WTC11 (cell line): ENCODE measurements at regions not wholly inside any gene's neighbourhood (a gene's known extent, or its start where the extent isn't known, plus 50 kb on each side); places are given as distances from the start of the nearest gene placed in this dataset.

Experiments
- ATAC-seq: fragments of 200-7000 bp; cut with Tn5 transposase; 2 replicates; pipeline ENCODE4 v1.10.0; 2021; ENCODE audit warnings: mild to moderate bottlenecking, moderate library complexity
- CTCF ChIA-PET: fragments of 300-600 bp; sonication (Branson Sonifier 250); formaldehyde crosslinking; loops from one replicate; lab custom pipeline; 2021; ENCODE audit warnings: antibody characterized with exemption; lab: Charles Lee
- POLR2A ChIA-PET: fragments of 350-600 bp; sonication (Branson Sonifier 250); formaldehyde crosslinking; loops from one replicate; lab custom pipeline; 2021; ENCODE audit warnings: antibody characterized with exemption; lab: Charles Lee
- DNase-seq: peaks from one replicate; pipeline ENCODE4 v3.0.0; 2021; ENCODE audit warnings: low spot score
- H3K27ac Mint-ChIP-seq: 2 replicates; pipeline ENCODE4 v1.8.0; 2021; ENCODE audit warnings: mixed read lengths
- H3K27me3 Mint-ChIP-seq: 2 replicates; pipeline ENCODE4 v1.8.0; 2021; ENCODE audit warnings: low read depth, mild to moderate bottlenecking, moderate library complexity, mixed read lengths
- H3K36me3 Mint-ChIP-seq: 2 replicates; pipeline ENCODE4 v1.8.0; 2021; ENCODE audit warnings: mixed read lengths
- H3K4me1 Mint-ChIP-seq: 2 replicates; pipeline ENCODE4 v1.8.0; 2022; ENCODE audit warnings: mixed read lengths
- H3K4me3 Mint-ChIP-seq: 2 replicates; pipeline ENCODE4 v1.8.0; 2021; ENCODE audit warnings: mild to moderate bottlenecking, moderate library complexity, mixed read lengths
- H3K9me3 Mint-ChIP-seq: 2 replicates; pipeline ENCODE4 v1.8.0; 2021; ENCODE audit warnings: mixed read lengths
- ATF1 ChIP-seq: sonication (generic); formaldehyde crosslinking; IDR thresholded peaks from 2 replicates; pipeline ENCODE4 v1.8.1; 2023; ENCODE audit warnings: mild to moderate bottlenecking, moderate library complexity, missing genetic modification reagents
- CREM ChIP-seq: sonication (generic); formaldehyde crosslinking; IDR thresholded peaks from 2 replicates; pipeline ENCODE4 v1.8.1; 2022; ENCODE audit warnings: mild to moderate bottlenecking, missing genetic modification reagents, moderate library complexity
- EMX1 ChIP-seq: fragments of 250-450 bp; sonication (Bioruptor Pico); IDR thresholded peaks from 2 replicates; pipeline ENCODE4 v1.8.0; 2021; ENCODE audit warnings: mild to moderate bottlenecking
- JAZF1 ChIP-seq: fragments of 250-450 bp; sonication (Bioruptor Pico); IDR thresholded peaks from 2 replicates; pipeline ENCODE4 v1.9.0; 2021; ENCODE audit warnings: moderate library complexity, mild to moderate bottlenecking, inconsistent platforms
- JUN ChIP-seq: sonication (generic); formaldehyde crosslinking; IDR thresholded peaks from 2 replicates; pipeline ENCODE4 v1.8.0; 2023; ENCODE audit warnings: mild to moderate bottlenecking, missing genetic modification reagents
- MXD4 ChIP-seq: fragments of 250-450 bp; sonication (Bioruptor Pico); IDR thresholded peaks from 2 replicates; pipeline ENCODE4 v1.8.0; 2021; ENCODE audit warnings: mild to moderate bottlenecking, moderate library complexity, borderline replicate concordance
- NFATC4 ChIP-seq: fragments of 250-450 bp; sonication (Bioruptor Pico); IDR thresholded peaks from 2 replicates; pipeline ENCODE4 v1.9.0; 2021; ENCODE audit warnings: mild to moderate bottlenecking
- NR1H2 ChIP-seq: sonication (generic); formaldehyde crosslinking; IDR thresholded peaks from 2 replicates; pipeline ENCODE4 v1.9.0; 2021; ENCODE audit warnings: mild to moderate bottlenecking, moderate library complexity, missing genetic modification reagents
- NR3C1 ChIP-seq: sonication (generic); formaldehyde crosslinking; conservative IDR thresholded peaks from 2 replicates; pipeline ENCODE4 v1.8.1; 2023; ENCODE audit warnings: low read depth, mild to moderate bottlenecking, missing genetic modification reagents
- PRRX2 ChIP-seq: fragments of 250-450 bp; sonication (Bioruptor Pico); IDR thresholded peaks from 2 replicates; pipeline ENCODE4 v1.8.0; 2021; ENCODE audit warnings: mild to moderate bottlenecking
- TP53 ChIP-seq: sonication (generic); formaldehyde crosslinking; IDR thresholded peaks from 2 replicates; pipeline ENCODE4 v1.8.1; 2023; ENCODE audit warnings: mild to moderate bottlenecking, missing genetic modification reagents
- TF ChIP-seq, protein P1 (sequence below): sonication (generic); formaldehyde crosslinking; IDR thresholded peaks from 2 replicates; pipeline ENCODE4 v1.8.0; 2023; ENCODE audit warnings: missing genetic modification reagents, mild to moderate bottlenecking, borderline replicate concordance
- TF ChIP-seq, protein P2 (sequence below): sonication (generic); formaldehyde crosslinking; IDR thresholded peaks from 2 replicates; pipeline ENCODE4 v1.8.0; 2022; ENCODE audit warnings: mild to moderate bottlenecking, missing genetic modification reagents
- TF ChIP-seq, protein P3 (sequence below): sonication (generic); formaldehyde crosslinking; IDR thresholded peaks from 2 replicates; pipeline ENCODE4 v1.8.1; 2023; ENCODE audit warnings: mild to moderate bottlenecking, moderate library complexity, missing genetic modification reagents
- TF ChIP-seq, protein P4 (sequence below): sonication (generic); formaldehyde crosslinking; conservative IDR thresholded peaks from 2 replicates; pipeline ENCODE4 v1.8.1; 2022; ENCODE audit warnings: mild to moderate bottlenecking, missing genetic modification reagents
- TF ChIP-seq, protein P5 (sequence below): sonication (generic); formaldehyde crosslinking; IDR thresholded peaks from 2 replicates; pipeline ENCODE4 v1.8.1; 2022; ENCODE audit warnings: mild to moderate bottlenecking, missing genetic modification reagents, moderate library complexity, borderline replicate concordance

DNA sequence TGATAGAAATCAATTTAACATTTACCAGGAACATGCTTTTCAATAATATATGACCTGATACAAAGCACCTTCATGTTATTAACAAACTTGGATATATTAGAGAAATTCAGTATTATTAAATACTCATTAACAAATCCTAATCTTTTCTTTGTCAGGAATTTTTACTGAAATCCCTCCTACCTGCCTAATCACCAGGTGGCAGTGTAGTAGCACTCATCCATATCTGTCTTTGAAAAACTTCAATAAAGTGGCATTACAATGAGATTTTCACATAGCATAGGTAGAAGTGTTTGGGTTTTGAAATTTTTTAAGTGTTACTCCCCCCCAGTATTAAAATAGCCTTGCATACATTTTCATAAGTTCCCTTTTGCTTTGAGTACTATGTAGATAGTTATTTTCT lies 1246.6 kb upstream of the LRRN3 start:
- Mint-ChIP-seq H3K4me3 (no peak overlapping the region), H3K27ac (no peak overlapping the region), H3K27me3 (no peaks in the 10 kb centered on the region), H3K4me1 (peaks cover 16% of the 10 kb centered on the region), H3K36me3 (no peaks in the 10 kb centered on the region), H3K9me3 (0 out of 2 replicates have a peak, but pooled peaks cover under 1% of the 10 kb centered on the region)
- DNase-seq (no peak), ATAC-seq (peak; percentile 44; the same call in 1 of the 2 replicates)
- TF ChIP-seq, protein P1, sequence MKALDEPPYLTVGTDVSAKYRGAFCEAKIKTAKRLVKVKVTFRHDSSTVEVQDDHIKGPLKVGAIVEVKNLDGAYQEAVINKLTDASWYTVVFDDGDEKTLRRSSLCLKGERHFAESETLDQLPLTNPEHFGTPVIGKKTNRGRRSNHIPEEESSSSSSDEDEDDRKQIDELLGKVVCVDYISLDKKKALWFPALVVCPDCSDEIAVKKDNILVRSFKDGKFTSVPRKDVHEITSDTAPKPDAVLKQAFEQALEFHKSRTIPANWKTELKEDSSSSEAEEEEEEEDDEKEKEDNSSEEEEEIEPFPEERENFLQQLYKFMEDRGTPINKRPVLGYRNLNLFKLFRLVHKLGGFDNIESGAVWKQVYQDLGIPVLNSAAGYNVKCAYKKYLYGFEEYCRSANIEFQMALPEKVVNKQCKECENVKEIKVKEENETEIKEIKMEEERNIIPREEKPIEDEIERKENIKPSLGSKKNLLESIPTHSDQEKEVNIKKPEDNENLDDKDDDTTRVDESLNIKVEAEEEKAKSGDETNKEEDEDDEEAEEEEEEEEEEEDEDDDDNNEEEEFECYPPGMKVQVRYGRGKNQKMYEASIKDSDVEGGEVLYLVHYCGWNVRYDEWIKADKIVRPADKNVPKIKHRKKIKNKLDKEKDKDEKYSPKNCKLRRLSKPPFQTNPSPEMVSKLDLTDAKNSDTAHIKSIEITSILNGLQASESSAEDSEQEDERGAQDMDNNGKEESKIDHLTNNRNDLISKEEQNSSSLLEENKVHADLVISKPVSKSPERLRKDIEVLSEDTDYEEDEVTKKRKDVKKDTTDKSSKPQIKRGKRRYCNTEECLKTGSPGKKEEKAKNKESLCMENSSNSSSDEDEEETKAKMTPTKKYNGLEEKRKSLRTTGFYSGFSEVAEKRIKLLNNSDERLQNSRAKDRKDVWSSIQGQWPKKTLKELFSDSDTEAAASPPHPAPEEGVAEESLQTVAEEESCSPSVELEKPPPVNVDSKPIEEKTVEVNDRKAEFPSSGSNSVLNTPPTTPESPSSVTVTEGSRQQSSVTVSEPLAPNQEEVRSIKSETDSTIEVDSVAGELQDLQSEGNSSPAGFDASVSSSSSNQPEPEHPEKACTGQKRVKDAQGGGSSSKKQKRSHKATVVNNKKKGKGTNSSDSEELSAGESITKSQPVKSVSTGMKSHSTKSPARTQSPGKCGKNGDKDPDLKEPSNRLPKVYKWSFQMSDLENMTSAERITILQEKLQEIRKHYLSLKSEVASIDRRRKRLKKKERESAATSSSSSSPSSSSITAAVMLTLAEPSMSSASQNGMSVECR: no peak
- TF ChIP-seq ATF1 (no peak), JUN (CRISPR knock-in tag) (no peak), CREM (no peak), NFATC4 (CRISPR knock-in tag) (no peak), JAZF1 (CRISPR knock-in tag) (no peak), NR3C1 (CRISPR knock-in tag) (no peak), EMX1 (CRISPR knock-in tag) (no peak), NR1H2 (no peak)
- TF ChIP-seq, protein P2, sequence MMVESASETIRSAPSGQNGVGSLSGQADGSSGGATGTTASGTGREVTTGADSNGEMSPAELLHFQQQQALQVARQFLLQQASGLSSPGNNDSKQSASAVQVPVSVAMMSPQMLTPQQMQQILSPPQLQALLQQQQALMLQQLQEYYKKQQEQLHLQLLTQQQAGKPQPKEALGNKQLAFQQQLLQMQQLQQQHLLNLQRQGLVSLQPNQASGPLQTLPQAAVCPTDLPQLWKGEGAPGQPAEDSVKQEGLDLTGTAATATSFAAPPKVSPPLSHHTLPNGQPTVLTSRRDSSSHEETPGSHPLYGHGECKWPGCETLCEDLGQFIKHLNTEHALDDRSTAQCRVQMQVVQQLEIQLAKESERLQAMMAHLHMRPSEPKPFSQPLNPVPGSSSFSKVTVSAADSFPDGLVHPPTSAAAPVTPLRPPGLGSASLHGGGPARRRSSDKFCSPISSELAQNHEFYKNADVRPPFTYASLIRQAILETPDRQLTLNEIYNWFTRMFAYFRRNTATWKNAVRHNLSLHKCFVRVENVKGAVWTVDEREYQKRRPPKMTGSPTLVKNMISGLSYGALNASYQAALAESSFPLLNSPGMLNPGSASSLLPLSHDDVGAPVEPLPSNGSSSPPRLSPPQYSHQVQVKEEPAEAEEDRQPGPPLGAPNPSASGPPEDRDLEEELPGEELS (CRISPR knock-in tag): no peak
- TF ChIP-seq, protein P3, sequence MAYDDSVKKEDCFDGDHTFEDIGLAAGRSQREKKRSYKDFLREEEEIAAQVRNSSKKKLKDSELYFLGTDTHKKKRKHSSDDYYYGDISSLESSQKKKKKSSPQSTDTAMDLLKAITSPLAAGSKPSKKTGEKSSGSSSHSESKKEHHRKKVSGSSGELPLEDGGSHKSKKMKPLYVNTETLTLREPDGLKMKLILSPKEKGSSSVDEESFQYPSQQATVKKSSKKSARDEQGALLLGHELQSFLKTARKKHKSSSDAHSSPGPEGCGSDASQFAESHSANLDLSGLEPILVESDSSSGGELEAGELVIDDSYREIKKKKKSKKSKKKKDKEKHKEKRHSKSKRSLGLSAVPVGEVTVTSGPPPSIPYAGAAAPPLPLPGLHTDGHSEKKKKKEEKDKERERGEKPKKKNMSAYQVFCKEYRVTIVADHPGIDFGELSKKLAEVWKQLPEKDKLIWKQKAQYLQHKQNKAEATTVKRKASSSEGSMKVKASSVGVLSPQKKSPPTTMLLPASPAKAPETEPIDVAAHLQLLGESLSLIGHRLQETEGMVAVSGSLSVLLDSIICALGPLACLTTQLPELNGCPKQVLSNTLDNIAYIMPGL (CRISPR knock-in tag): no peak
- TF ChIP-seq, protein P4, sequence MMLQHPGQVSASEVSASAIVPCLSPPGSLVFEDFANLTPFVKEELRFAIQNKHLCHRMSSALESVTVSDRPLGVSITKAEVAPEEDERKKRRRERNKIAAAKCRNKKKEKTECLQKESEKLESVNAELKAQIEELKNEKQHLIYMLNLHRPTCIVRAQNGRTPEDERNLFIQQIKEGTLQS (CRISPR knock-in tag): no peak
- CTCF ChIA-PET: interaction anchor here (1.6 kb wide), 2 partner anchors 360 to 598 kb away, joined by 4 read pairs; no protein-coding TSS in a partner anchor
- POLR2A ChIA-PET: interaction anchor here (0.6 kb wide), 1 partner anchor 598 kb away, joined by 3 read pairs; no protein-coding TSS in a partner anchor

DNA sequence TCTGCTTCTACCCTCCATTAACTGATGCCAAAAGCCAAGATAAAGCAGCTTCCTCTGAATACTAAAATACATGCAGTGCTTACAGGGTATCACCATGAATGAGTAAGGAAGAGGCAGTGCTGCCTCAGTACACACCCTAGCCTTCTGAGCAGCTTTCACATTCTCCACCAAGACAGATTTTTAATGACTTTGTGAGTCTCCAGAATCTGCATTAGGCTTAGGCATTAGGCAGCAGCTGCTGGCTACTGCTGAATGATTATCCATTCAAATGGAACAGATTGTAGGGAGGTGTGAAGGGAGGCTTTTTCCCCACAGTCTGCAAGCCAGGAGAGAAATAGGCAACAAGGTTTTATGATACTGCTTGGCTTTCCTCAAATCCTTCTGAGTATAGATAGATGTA lies 1226.7 kb upstream of the LRRN3 start:
- DNase-seq: no peak
- CTCF ChIA-PET: no interaction called here
- Mint-ChIP-seq H3K4me1 (peaks cover 8% of the 10 kb centered on the region), H3K36me3 (no peaks in the 10 kb centered on the region), H3K4me3 (no peak overlapping the region), H3K9me3 (no peaks in the 10 kb centered on the region), H3K27ac (0 out of 2 replicates have a peak overlapping the region, but pooled peaks have one; percentile 41), H3K27me3 (no peaks in the 10 kb centered on the region)
- POLR2A ChIA-PET: no interaction called here
- ATAC-seq: peak; percentile 73
- no peak for TF ChIP-seq PRRX2 (CRISPR knock-in tag)
- no peak for TF ChIP-seq TP53 (CRISPR knock-in tag)
- no peak for TF ChIP-seq CREM
- TF ChIP-seq, all 79 proteins: peak for 0

DNA sequence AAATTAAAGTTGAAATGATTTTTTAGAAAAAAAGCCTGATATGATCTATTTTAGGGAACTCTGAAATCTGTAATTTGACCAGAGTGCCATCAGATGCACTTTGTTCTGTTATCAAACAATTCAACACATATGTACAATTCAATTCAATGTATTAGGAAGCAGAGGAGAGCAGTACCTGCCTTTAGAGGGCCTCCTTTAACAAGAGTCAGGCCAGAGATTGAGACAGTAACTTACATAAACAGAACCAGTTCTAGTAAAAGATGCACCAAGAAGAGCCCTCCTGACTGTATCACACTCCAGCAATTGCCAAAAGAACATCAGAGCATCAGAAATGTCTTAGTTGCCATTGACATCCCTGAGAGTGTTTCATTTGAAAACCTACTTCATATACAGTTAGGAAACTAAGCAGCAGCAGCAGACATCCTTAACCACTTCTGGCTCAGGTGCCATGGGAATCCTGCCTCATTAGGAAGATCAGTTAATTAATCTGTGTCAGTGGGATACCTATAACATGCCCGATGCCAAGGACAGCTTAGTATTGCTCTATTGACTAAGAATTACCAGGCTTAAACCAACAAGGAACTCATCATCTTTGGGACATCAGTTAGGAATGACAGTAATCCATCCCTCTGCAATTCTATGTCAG lies 1222.6 kb upstream of the LRRN3 start:
- H3K4me1 Mint-ChIP-seq: peaks cover 8% of the 10 kb centered on the region
- no peaks in the 10 kb centered on the region for H3K27me3 Mint-ChIP-seq
- H3K36me3 Mint-ChIP-seq: no peaks in the 10 kb centered on the region
- TF ChIP-seq, protein P5, sequence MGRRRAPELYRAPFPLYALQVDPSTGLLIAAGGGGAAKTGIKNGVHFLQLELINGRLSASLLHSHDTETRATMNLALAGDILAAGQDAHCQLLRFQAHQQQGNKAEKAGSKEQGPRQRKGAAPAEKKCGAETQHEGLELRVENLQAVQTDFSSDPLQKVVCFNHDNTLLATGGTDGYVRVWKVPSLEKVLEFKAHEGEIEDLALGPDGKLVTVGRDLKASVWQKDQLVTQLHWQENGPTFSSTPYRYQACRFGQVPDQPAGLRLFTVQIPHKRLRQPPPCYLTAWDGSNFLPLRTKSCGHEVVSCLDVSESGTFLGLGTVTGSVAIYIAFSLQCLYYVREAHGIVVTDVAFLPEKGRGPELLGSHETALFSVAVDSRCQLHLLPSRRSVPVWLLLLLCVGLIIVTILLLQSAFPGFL: no peak
- TF ChIP-seq MXD4 (CRISPR knock-in tag): no peak
- TF ChIP-seq, all 79 proteins: peak for 0
- POLR2A ChIA-PET: no interaction called here
- no peak overlapping the region for H3K4me3 Mint-ChIP-seq
- no peaks in the 10 kb centered on the region for H3K9me3 Mint-ChIP-seq
- 0 out of 2 replicates have a peak, but pooled peaks have one; percentile 38 for ATAC-seq
- CTCF ChIA-PET: no interaction called here
- H3K27ac Mint-ChIP-seq: no peak overlapping the region
- no peak for DNase-seq
